Activated B cell treated with CpG ODN at 0.5 μM for 24 hours (primary cell): ENCODE measurements at regions not wholly inside any gene's neighbourhood (a gene's known extent, or its start where the extent isn't known, plus 50 kb on each side); places are given as distances from the start of the nearest gene placed in this dataset.

Source experiments
- ATAC-seq: fragments of 200-7000 bp; cut with Tn5 transposase; one replicate; pipeline ENCODE4 v1.10.0; 2021; ENCODE audit warnings: low read depth, mild to moderate bottlenecking, moderate library complexity
- CTCF ChIA-PET: fragments of 350-600 bp; sonication (Branson Sonifier 250); formaldehyde crosslinking; loops from one replicate; lab custom pipeline; 2021; ENCODE audit warnings: antibody characterized with exemption; lab: Charles Lee
- POLR2A ChIA-PET: fragments of 350-600 bp; sonication (Branson Sonifier 250); formaldehyde crosslinking; loops from one replicate; lab custom pipeline; 2021; ENCODE audit warnings: antibody characterized with exemption; lab: Charles Lee
- DNase-seq: peaks from one replicate; pipeline ENCODE4 v3.0.0; 2022
- H3K27ac Mint-ChIP-seq: one replicate; pipeline ENCODE4 v1.8.0; 2020; ENCODE audit warnings: mixed read lengths
- H3K27me3 Mint-ChIP-seq: one replicate; pipeline ENCODE4 v1.8.0; 2021; ENCODE audit warnings: mixed read lengths
- H3K36me3 Mint-ChIP-seq: one replicate; pipeline ENCODE4 v1.8.0; 2021; ENCODE audit warnings: low read depth, mixed read lengths
- H3K4me1 Mint-ChIP-seq: one replicate; pipeline ENCODE4 v1.8.0; 2021; ENCODE audit warnings: mixed read lengths
- H3K4me3 Mint-ChIP-seq: one replicate; pipeline ENCODE4 v1.8.0; 2020; ENCODE audit warnings: mild to moderate bottlenecking, mixed read lengths
- H3K9me3 Mint-ChIP-seq: one replicate; pipeline ENCODE4 v1.8.0; 2020; ENCODE audit warnings: mixed read lengths
- CTCF ChIP-seq: fragments of 200-600 bp; IDR thresholded peaks from one replicate; pipeline ENCODE4 v1.8.0; 2022; ENCODE audit warnings: antibody characterized with exemption, mild to moderate bottlenecking
- intact Hi-C: fragments of 100-400 bp; cut with micrococcal nuclease; formaldehyde crosslinking; loops from one replicate; pipeline ENCODE4 v1.15.1; 2024

- no peaks in the 10 kb centered on the region for H3K4me1 Mint-ChIP-seq
- H3K27me3 Mint-ChIP-seq = peaks cover 2% of the 10 kb centered on the region
- H3K27ac Mint-ChIP-seq = no peak overlapping the region
- ChIA-PET CTCF (no interaction called here), POLR2A (no interaction called here)
- no peak for DNase-seq
- no peak for ATAC-seq
- H3K9me3 Mint-ChIP-seq = no peaks in the 10 kb centered on the region
- no peaks in the 10 kb centered on the region for H3K36me3 Mint-ChIP-seq
- TF ChIP-seq CTCF = no peak
- intact Hi-C loops = no loop called here
- no peak overlapping the region for H3K4me3 Mint-ChIP-seq
These were observed 137.4 kb upstream of the RBMS1 start for GRCh38 chr2:160630801-160631590.

GRCh38 chr2:160632084-160632975, 138.7 kb upstream of the RBMS1 start:
- intact Hi-C loops = no loop called here
- Mint-ChIP-seq H3K36me3 (no peaks in the 10 kb centered on the region), H3K27me3 (peaks cover 2% of the 10 kb centered on the region), H3K9me3 (peaks cover 6% of the 10 kb centered on the region), H3K27ac (no peak overlapping the region), H3K4me1 (no peaks in the 10 kb centered on the region), H3K4me3 (no peak overlapping the region)
- POLR2A ChIA-PET = no interaction called here
- TF ChIP-seq CTCF = no peak
- no peak for ATAC-seq
- CTCF ChIA-PET = no interaction called here
- DNase-seq = no peak

GRCh38 chr2:160634436-160634835, 140.8 kb upstream of the RBMS1 start:
- H3K4me1 Mint-ChIP-seq = no peaks in the 10 kb centered on the region
- intact Hi-C loops = no loop called here
- H3K27ac Mint-ChIP-seq = no peak overlapping the region
- no peak overlapping the region for H3K4me3 Mint-ChIP-seq
- no peak for DNase-seq
- H3K27me3 Mint-ChIP-seq = peaks cover 2% of the 10 kb centered on the region
- H3K9me3 Mint-ChIP-seq = peaks cover 10% of the 10 kb centered on the region
- ATAC-seq = no peak
- POLR2A ChIA-PET = no interaction called here
- CTCF ChIA-PET = no interaction called here
- H3K36me3 Mint-ChIP-seq = no peaks in the 10 kb centered on the region
- no peak for TF ChIP-seq CTCF

GRCh38 chr2:160635488-160635887, 141.9 kb upstream of the RBMS1 start:
- intact Hi-C loops = no loop called here
- Mint-ChIP-seq H3K9me3 (peaks cover 14% of the 10 kb centered on the region), H3K27ac (no peak overlapping the region), H3K4me1 (no peaks in the 10 kb centered on the region), H3K27me3 (peaks cover 2% of the 10 kb centered on the region), H3K36me3 (no peaks in the 10 kb centered on the region), H3K4me3 (no peak overlapping the region)
- CTCF ChIA-PET = no interaction called here
- no peak for TF ChIP-seq CTCF
- POLR2A ChIA-PET = no interaction called here
- ATAC-seq (no peak), DNase-seq (no peak)

GRCh38 chr2:160639472-160639871, 145.9 kb upstream of the RBMS1 start:
- TF ChIP-seq CTCF = no peak
- H3K9me3 Mint-ChIP-seq = peaks cover 14% of the 10 kb centered on the region
- no peaks in the 10 kb centered on the region for H3K36me3 Mint-ChIP-seq
- no peak overlapping the region for H3K27ac Mint-ChIP-seq
- DNase-seq (no peak), ATAC-seq (no peak)
- CTCF ChIA-PET = interaction anchor here (0.6 kb wide), 1 partner anchor 807 kb away, joined by 3 read pairs; no protein-coding TSS in a partner anchor
- H3K4me3 Mint-ChIP-seq = no peak overlapping the region
- no peaks in the 10 kb centered on the region for H3K27me3 Mint-ChIP-seq
- POLR2A ChIA-PET = no interaction called here
- H3K4me1 Mint-ChIP-seq = no peaks in the 10 kb centered on the region
- intact Hi-C loops = no loop called here
